IPS-20b (cell line): ENCODE measurements at regions not wholly inside any gene's neighbourhood (a gene's known extent, or its start where the extent isn't known, plus 50 kb on each side); places are given as distances from the start of the nearest gene placed in this dataset.
"Not testable (repeated sequence)": the region's sequence is repeated elsewhere in the genome, so short reads cannot be mapped to it uniquely, and the experiment has no call there.

Source experiments
- H3K27ac ChIP-seq: one replicate; pipeline ENCODE4 v1.5.1; 2013; ENCODE audit warnings: low read length
- H3K27me3 ChIP-seq: 2 replicates; pipeline ENCODE4 v1.6.1; 2013; ENCODE audit warnings: mild to moderate bottlenecking, low read length, inconsistent platforms; ENCODE audit not compliant: insufficient read depth
- H3K36me3 ChIP-seq: 2 replicates; pipeline ENCODE4 v1.6.1; 2013; ENCODE audit warnings: low read depth, mild to moderate bottlenecking, inconsistent platforms, low read length, moderate library complexity; ENCODE audit not compliant: insufficient read depth
- H3K4me1 ChIP-seq: 2 replicates; pipeline ENCODE4 v1.6.1; 2013; ENCODE audit warnings: mild to moderate bottlenecking, control low read depth, inconsistent platforms, low read length, moderate library complexity; ENCODE audit not compliant: insufficient read depth
- H3K4me3 ChIP-seq: 2 replicates; pipeline ENCODE4 v1.5.1; 2013; ENCODE audit warnings: mild to moderate bottlenecking, low read length, inconsistent platforms
- H3K9ac ChIP-seq: 2 replicates; pipeline ENCODE4 v1.6.1; 2013; ENCODE audit warnings: low read depth, mild to moderate bottlenecking, inconsistent platforms, low read length, moderate library complexity
- H3K9me3 ChIP-seq: 2 replicates; pipeline ENCODE4 v1.6.1; 2013; ENCODE audit warnings: mild to moderate bottlenecking, low read depth, low read length, inconsistent platforms; ENCODE audit not compliant: insufficient read depth

GRCh38 chr2:198900141-198900540 lies 557.6 kb downstream of the SATB2 start:
- no peak overlapping the region for H3K27ac ChIP-seq
- H3K9ac ChIP-seq = no peak overlapping the region
- no peaks in the 10 kb centered on the region for H3K27me3 ChIP-seq

GRCh38 chr2:198890490-198890889 lies 567.2 kb downstream of the SATB2 start:
- H3K4me3 ChIP-seq = no peak overlapping the region
- no peaks in the 10 kb centered on the region for H3K4me1 ChIP-seq
- H3K9me3 ChIP-seq = no peaks in the 10 kb centered on the region
- H3K27me3 ChIP-seq = no peaks in the 10 kb centered on the region
- H3K27ac ChIP-seq = no peak overlapping the region
- H3K36me3 ChIP-seq = no peaks in the 10 kb centered on the region
- no peak overlapping the region for H3K9ac ChIP-seq

More at GRCh38 chr2:198900141-198900540, 557.6 kb downstream of the SATB2 start:
- Histone ChIP-seq H3K9me3 (no peaks in the 10 kb centered on the region), H3K4me1 (no peaks in the 10 kb centered on the region), H3K4me3 (no peak overlapping the region), H3K36me3 (no peaks in the 10 kb centered on the region)

- Histone ChIP-seq H3K4me1 (no peaks in the 10 kb centered on the region), H3K4me3 (no peak overlapping the region), H3K9ac (no peak overlapping the region), H3K27ac (no peak overlapping the region), H3K27me3 (no peaks in the 10 kb centered on the region), H3K36me3 (no peaks in the 10 kb centered on the region), H3K9me3 (no peaks in the 10 kb centered on the region)
Observed at GRCh38 chr2:198883604-198884003, 574.1 kb downstream of the SATB2 start.

GRCh38 chr2:198880986-198881385 lies 576.8 kb downstream of the SATB2 start:
- H3K4me1 ChIP-seq = no peaks in the 10 kb centered on the region
- no peak overlapping the region for H3K27ac ChIP-seq
- H3K27me3 ChIP-seq = no peaks in the 10 kb centered on the region
- no peak overlapping the region for H3K9ac ChIP-seq
- no peak overlapping the region for H3K4me3 ChIP-seq
- H3K36me3 ChIP-seq = no peaks in the 10 kb centered on the region
- no peaks in the 10 kb centered on the region for H3K9me3 ChIP-seq

- Histone ChIP-seq H3K9ac (no peak overlapping the region), H3K4me1 (no peaks in the 10 kb centered on the region), H3K4me3 (no peak overlapping the region), H3K27ac (no peak overlapping the region), H3K27me3 (no peaks in the 10 kb centered on the region), H3K36me3 (no peaks in the 10 kb centered on the region), H3K9me3 (no peaks in the 10 kb centered on the region)
Observed at GRCh38 chr2:198880421-198880820, 577.3 kb downstream of the SATB2 start.

GRCh38 chr2:198874472-198874858 lies 583.3 kb downstream of the SATB2 start:
- no peaks in the 10 kb centered on the region for H3K4me1 ChIP-seq
- H3K9ac ChIP-seq = no peak overlapping the region
- no peak overlapping the region for H3K27ac ChIP-seq
- no peaks in the 10 kb centered on the region; the same call in 1 of the 2 replicates for H3K9me3 ChIP-seq
- no peak overlapping the region for H3K4me3 ChIP-seq
- no peaks in the 10 kb centered on the region for H3K27me3 ChIP-seq
- H3K36me3 ChIP-seq = no peaks in the 10 kb centered on the region

GRCh38 chr2:198873503-198874471 lies 584.0 kb downstream of the SATB2 start:
- no peaks in the 10 kb centered on the region for H3K36me3 ChIP-seq
- no peaks in the 10 kb centered on the region for H3K4me1 ChIP-seq
- no peak overlapping the region for H3K27ac ChIP-seq
- H3K27me3 ChIP-seq = no peaks in the 10 kb centered on the region
- H3K9ac ChIP-seq = no peak overlapping the region
- H3K9me3 ChIP-seq = no peaks in the 10 kb centered on the region; the same call in none of the 2 replicates
- H3K4me3 ChIP-seq = no peak overlapping the region

- no peaks in the 10 kb centered on the region for H3K27me3 ChIP-seq
- H3K36me3 ChIP-seq = no peaks in the 10 kb centered on the region
- peaks cover 11% of the 10 kb centered on the region for H3K9me3 ChIP-seq
- no peak overlapping the region for H3K27ac ChIP-seq
- no peak overlapping the region for H3K4me3 ChIP-seq
- no peak overlapping the region for H3K9ac ChIP-seq
- H3K4me1 ChIP-seq = peaks cover 12% of the 10 kb centered on the region; the same call in 1 of the 2 replicates
Observed at GRCh38 chr2:198863655-198864054, 594.1 kb downstream of the SATB2 start.

GRCh38 chr2:198861080-198861479 lies 596.7 kb downstream of the SATB2 start:
- Histone ChIP-seq H3K27ac (no peak overlapping the region), H3K4me3 (no peak overlapping the region), H3K9me3 (peaks cover 13% of the 10 kb centered on the region), H3K36me3 (no peaks in the 10 kb centered on the region), H3K9ac (no peak overlapping the region), H3K27me3 (no peaks in the 10 kb centered on the region), H3K4me1 (peaks cover 12% of the 10 kb centered on the region; the same call in 1 of the 2 replicates)

GRCh38 chr2:198857246-198857645 lies 600.5 kb downstream of the SATB2 start:
- peaks cover 12% of the 10 kb centered on the region; the same call in 1 of the 2 replicates for H3K4me1 ChIP-seq
- H3K9me3 ChIP-seq = peaks cover 13% of the 10 kb centered on the region
- H3K36me3 ChIP-seq = no peaks in the 10 kb centered on the region
- H3K4me3 ChIP-seq = no peak overlapping the region
- H3K27ac ChIP-seq = no peak overlapping the region
- H3K9ac ChIP-seq = no peak overlapping the region
- H3K27me3 ChIP-seq = no peaks in the 10 kb centered on the region

- H3K4me3 ChIP-seq, H3K36me3 ChIP-seq, H3K9ac ChIP-seq, H3K4me1 ChIP-seq, H3K27me3 ChIP-seq, H3K27ac ChIP-seq: not testable (repeated sequence)
- H3K9me3 ChIP-seq = peaks cover 13% of the 10 kb centered on the region
Observed at GRCh38 chr2:198855746-198856145, 602.0 kb downstream of the SATB2 start.

GRCh38 chr2:198852248-198852647 lies 605.5 kb downstream of the SATB2 start:
- Histone ChIP-seq H3K9ac (no peak overlapping the region), H3K36me3 (no peaks in the 10 kb centered on the region), H3K4me1 (no peaks in the 10 kb centered on the region), H3K27ac (no peak overlapping the region), H3K4me3 (no peak overlapping the region), H3K9me3 (no peaks in the 10 kb centered on the region), H3K27me3 (no peaks in the 10 kb centered on the region)
